ENCODE measurements at regions not wholly inside any gene's neighbourhood (a gene's known extent, or its start where the extent isn't known, plus 50 kb on each side); places are given as distances from the start of the nearest gene placed in this dataset.

DNA sequence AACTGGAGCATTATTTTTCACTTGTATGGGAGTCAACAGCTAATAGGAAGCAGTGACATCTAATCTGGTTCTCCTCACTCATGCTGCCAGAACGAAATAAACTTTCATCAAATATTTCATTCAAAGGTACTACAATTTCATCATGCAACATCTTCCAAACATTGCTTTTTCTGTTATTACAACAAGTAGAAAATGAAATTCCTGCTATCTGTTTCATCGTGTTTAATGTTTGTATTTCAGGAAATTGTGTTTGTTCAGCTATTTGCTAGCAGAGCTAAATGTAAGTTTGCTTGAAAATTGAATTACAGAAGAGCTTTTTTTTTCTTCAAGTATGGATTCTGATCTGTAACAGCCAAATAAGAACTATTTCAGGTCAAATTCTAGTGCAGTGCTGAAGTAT is 90.1 kb downstream of the SLITRK6 start:
- no peak for TF ChIP-seq SPI1 (IDR thresholded peaks at IDR 0.05; ENCODE audit: low read depth, low read length)
- TF ChIP-seq POLR2A (IDR thresholded peaks at IDR 0.05; ENCODE audit: low read depth, low read length): no peak
- TF ChIP-seq POU2F2 (IDR thresholded peaks at IDR 0.05; ENCODE audit: low read depth, low read length): no peak
- no peak for TF ChIP-seq TAF1 (IDR thresholded peaks at IDR 0.05; ENCODE audit: low read depth, low read length)

Data from GM12891 (cell line).